Stimulated activated CD8-positive, alpha-beta memory T cell treated with anti-CD3 and anti-CD28 coated beads, Interleukin-15, amount 100 ng/mL, for 1 hour (primary cell): ENCODE measurements at regions not wholly inside any gene's neighbourhood (a gene's known extent, or its start where the extent isn't known, plus 50 kb on each side); places are given as distances from the start of the nearest gene placed in this dataset.

Experiments
- DNase-seq: peaks from one replicate; pipeline ENCODE4 v3.0.0-alpha.2; 2020; ENCODE audit warnings: low read depth

GRCh38 chr1:239995281-239995680, 96.4 kb upstream of the FMN2 start:
- DNase-seq = no peak

- DNase-seq = no peak
Measured at GRCh38 chr1:239997160-239997514, 94.5 kb upstream of the FMN2 start.

GRCh38 chr1:239997515-239998311, 94.0 kb upstream of the FMN2 start:
- no peak for DNase-seq

- DNase-seq = no peak
Measured at GRCh38 chr1:239998312-239998649, 93.4 kb upstream of the FMN2 start.

GRCh38 chr1:239999170-239999569, 92.5 kb upstream of the FMN2 start:
- DNase-seq = no peak

- DNase-seq = no peak
Measured at GRCh38 chr1:240000634-240001033, 91.0 kb upstream of the FMN2 start.

- DNase-seq = no peak
Measured at GRCh38 chr1:240001177-240001740, 90.4 kb upstream of the FMN2 start.

GRCh38 chr1:240004086-240004749, 87.5 kb upstream of the FMN2 start:
- no peak for DNase-seq

GRCh38 chr1:240005997-240006650, 85.6 kb upstream of the FMN2 start:
- DNase-seq = no peak

- no peak for DNase-seq
Measured at GRCh38 chr1:240008298-240008697, 83.4 kb upstream of the FMN2 start.

GRCh38 chr1:240014051-240014450, 77.6 kb upstream of the FMN2 start:
- no peak for DNase-seq

GRCh38 chr1:240018617-240019016, 73.1 kb upstream of the FMN2 start:
- DNase-seq = no peak

- DNase-seq = no peak
Measured at GRCh38 chr1:240019524-240019923, 72.2 kb upstream of the FMN2 start.

- no peak for DNase-seq
Measured at GRCh38 chr1:240020871-240021270, 70.8 kb upstream of the FMN2 start.

GRCh38 chr1:240021709-240022108, 70.0 kb upstream of the FMN2 start:
- no peak for DNase-seq

- no peak for DNase-seq
Measured at GRCh38 chr1:240027059-240027462, 64.6 kb upstream of the FMN2 start.

GRCh38 chr1:240029418-240029817, 62.3 kb upstream of the FMN2 start:
- no peak for DNase-seq

GRCh38 chr1:240030236-240030635, 61.4 kb upstream of the FMN2 start:
- no peak for DNase-seq

GRCh38 chr1:240031009-240031408, 60.7 kb upstream of the FMN2 start:
- no peak for DNase-seq

- DNase-seq = no peak
Measured at GRCh38 chr1:240031414-240031813, 60.3 kb upstream of the FMN2 start.

GRCh38 chr1:240033406-240033805, 58.3 kb upstream of the FMN2 start:
- no peak for DNase-seq

- no peak for DNase-seq
Measured at GRCh38 chr1:240036526-240036925, 55.2 kb upstream of the FMN2 start.
